ENCODE measurements at regions not wholly inside any gene's neighbourhood (a gene's known extent, or its start where the extent isn't known, plus 50 kb on each side); places are given as distances from the start of the nearest gene placed in this dataset.

DNA sequence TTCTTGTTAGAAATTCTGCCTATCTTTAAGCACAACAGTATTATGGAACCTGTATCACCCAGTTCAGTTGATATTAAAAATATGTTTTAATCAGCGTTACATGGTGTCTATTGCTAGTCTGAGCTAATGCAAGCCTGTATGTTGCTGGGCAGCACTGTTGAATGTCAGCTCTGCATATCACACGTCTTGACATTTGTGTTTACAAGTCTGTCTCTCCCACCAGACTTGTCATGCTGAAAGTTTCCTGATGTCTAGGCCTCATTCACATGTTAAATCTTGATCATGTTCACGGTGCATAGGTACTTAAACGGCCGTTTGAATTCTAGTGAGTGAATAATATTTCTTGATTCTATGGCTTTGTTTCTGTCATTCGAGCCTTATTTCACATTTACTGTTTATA is 385.0 kb downstream of the SOCS6 start:
- TF ChIP-seq SP1 (CRISPR knock-in tag; conservative IDR thresholded peaks at IDR 0.05) (no peak), TEAD4 (CRISPR knock-in tag; IDR thresholded peaks at IDR 0.05) (no peak), ETV6 (CRISPR knock-in tag; IDR thresholded peaks at IDR 0.05) (no peak), ZBTB21 (CRISPR knock-in tag; IDR thresholded peaks at IDR 0.05; ENCODE audit: borderline replicate concordance) (no peak)
- TF ChIP-seq, protein P1, sequence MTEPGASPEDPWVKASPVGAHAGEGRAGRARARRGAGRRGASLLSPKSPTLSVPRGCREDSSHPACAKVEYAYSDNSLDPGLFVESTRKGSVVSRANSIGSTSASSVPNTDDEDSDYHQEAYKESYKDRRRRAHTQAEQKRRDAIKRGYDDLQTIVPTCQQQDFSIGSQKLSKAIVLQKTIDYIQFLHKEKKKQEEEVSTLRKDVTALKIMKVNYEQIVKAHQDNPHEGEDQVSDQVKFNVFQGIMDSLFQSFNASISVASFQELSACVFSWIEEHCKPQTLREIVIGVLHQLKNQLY (CRISPR knock-in tag; IDR thresholded peaks at IDR 0.05): no peak
- TF ChIP-seq, protein P2, sequence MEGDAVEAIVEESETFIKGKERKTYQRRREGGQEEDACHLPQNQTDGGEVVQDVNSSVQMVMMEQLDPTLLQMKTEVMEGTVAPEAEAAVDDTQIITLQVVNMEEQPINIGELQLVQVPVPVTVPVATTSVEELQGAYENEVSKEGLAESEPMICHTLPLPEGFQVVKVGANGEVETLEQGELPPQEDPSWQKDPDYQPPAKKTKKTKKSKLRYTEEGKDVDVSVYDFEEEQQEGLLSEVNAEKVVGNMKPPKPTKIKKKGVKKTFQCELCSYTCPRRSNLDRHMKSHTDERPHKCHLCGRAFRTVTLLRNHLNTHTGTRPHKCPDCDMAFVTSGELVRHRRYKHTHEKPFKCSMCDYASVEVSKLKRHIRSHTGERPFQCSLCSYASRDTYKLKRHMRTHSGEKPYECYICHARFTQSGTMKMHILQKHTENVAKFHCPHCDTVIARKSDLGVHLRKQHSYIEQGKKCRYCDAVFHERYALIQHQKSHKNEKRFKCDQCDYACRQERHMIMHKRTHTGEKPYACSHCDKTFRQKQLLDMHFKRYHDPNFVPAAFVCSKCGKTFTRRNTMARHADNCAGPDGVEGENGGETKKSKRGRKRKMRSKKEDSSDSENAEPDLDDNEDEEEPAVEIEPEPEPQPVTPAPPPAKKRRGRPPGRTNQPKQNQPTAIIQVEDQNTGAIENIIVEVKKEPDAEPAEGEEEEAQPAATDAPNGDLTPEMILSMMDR (IDR thresholded peaks at IDR 0.05): no peak
